Endothelial cell of umbilical vein (primary cell): ENCODE measurements at regions not wholly inside any gene's neighbourhood (a gene's known extent, or its start where the extent isn't known, plus 50 kb on each side); places are given as distances from the start of the nearest gene placed in this dataset.

Source experiments
- CTCF ChIP-seq, 2 donors: IDR thresholded peaks; 1 replicate in 1 of 2; 2 replicates in 1 of 2; pipeline ENCODE4 v1.5.1; 2011; ENCODE audit warnings: low read length in 2 of 2, mild to moderate bottlenecking in 2 of 2, moderate library complexity in 2 of 2, control low read depth in 1 of 2, inconsistent platforms in 1 of 2, low read depth in 1 of 2; ENCODE audit not compliant: insufficient read depth in 1 of 2; ENCODE audit errors: extremely low read depth in 1 of 2
- EZH2 ChIP-seq: IDR thresholded peaks from 2 replicates; pipeline ENCODE4 v1.6.1; 2012; ENCODE audit warnings: borderline replicate concordance, low read depth, mild to moderate bottlenecking, moderate library complexity, low read length, inconsistent platforms; ENCODE audit not compliant: severe bottlenecking
- JUN ChIP-seq: IDR thresholded peaks from 2 replicates; pipeline ENCODE4 v1.6.1; 2011; ENCODE audit warnings: borderline replicate concordance, low read depth; ENCODE audit not compliant: insufficient read length, insufficient read depth
- MAX ChIP-seq: IDR thresholded peaks from 2 replicates; pipeline ENCODE4 v1.6.1; 2011; ENCODE audit not compliant: insufficient read depth, insufficient read length
- POLR2A ChIP-seq: IDR thresholded peaks from 2 replicates; pipeline ENCODE4 v1.6.1; 2012; ENCODE audit warnings: low read depth, mild to moderate bottlenecking, control low read depth, low read length
- POLR2AphosphoS5 ChIP-seq: IDR thresholded peaks from 2 replicates; pipeline ENCODE4 v1.6.1; 2012; ENCODE audit warnings: low read depth, mild to moderate bottlenecking, control low read depth, low read length, moderate library complexity; ENCODE audit not compliant: insufficient read depth

GRCh38 chr10:130935897-130936550 is 375.5 kb downstream of the TCERG1L start:
- TF ChIP-seq CTCF (IDR thresholded peaks at IDR 0.05; ENCODE audit: extremely low read depth in 1 of 2, insufficient read depth in 1 of 2, low read depth in 1 of 2, low read length in 2 of 2) (no peak), POLR2AphosphoS5 (no peak), POLR2A (no peak), MAX (no peak), EZH2 (no peak), JUN (no peak)
